NCI-H345 treated with DMSO at 0.1 percent for 48 hours (cell line): ENCODE measurements at regions not wholly inside any gene's neighbourhood (a gene's known extent, or its start where the extent isn't known, plus 50 kb on each side); places are given as distances from the start of the nearest gene placed in this dataset.
"Not testable (repeated sequence)": the region's sequence is repeated elsewhere in the genome, so short reads cannot be mapped to it uniquely, and the experiment has no call there.

Experiments used
- DNase-seq: peaks from one replicate; lab custom pipeline; 2025; ENCODE audit not compliant: unreplicated experiment; lab: John Stamatoyannopoulos, UW

DNA sequence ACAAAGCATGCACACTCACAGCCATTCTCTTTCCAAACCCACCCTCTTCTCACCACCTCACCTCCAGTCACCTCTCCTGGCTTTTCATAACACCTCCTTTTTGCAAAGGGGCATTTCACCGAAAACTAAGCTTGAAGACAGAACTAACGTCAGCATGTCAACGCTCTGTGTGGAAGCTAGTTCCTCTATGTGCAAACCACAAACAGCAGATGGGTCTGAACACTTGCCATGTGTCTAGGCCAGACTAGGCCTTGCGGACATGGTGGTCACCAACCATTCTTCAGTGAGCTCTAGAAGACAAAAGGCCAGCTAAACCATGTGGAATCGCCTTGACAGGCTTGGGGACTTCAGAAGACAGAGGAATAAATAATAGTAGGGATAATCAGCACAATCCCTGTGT lies 148.5 kb downstream of the TXNL1 start:
- DNase-seq: no peak

DNA sequence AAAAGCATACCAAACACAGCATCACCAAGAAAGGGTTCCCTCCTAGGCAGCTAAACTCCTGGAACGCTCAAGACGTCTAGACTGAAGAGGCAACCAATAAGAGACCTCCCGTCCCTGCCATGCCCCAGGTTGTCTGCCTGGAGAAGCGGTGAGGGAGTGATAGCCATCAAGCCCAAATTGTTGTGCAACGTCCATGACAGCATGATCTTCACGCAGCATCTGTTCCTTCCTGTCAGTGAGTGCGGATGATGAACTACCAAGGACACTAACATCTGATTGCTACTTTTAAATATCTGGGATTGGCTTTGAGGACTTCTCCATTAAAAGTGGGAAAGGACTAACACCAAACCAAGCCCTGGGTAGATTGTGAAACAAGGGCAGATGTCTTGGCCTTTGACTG lies 149.7 kb downstream of the TXNL1 start:
- no peak for DNase-seq

DNA sequence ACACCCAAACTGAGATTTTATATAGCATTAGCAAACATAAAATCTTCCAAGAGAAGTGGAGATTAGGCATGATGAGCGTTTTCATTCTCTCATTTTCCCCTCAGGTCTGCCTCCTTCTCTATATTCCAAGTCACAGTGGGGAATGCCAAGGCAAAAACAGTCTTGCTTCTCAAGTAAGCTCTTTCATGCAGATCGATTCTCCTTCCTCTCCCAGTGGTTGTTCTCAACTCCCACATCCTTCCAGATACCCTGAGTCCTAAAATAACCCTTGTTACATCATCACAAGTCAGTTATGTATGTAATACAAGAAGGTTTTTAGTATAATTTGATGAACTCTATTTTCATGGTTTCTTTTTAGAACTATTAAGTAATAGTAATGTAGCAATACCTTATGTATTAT lies 150.6 kb downstream of the TXNL1 start:
- no peak for DNase-seq

DNA sequence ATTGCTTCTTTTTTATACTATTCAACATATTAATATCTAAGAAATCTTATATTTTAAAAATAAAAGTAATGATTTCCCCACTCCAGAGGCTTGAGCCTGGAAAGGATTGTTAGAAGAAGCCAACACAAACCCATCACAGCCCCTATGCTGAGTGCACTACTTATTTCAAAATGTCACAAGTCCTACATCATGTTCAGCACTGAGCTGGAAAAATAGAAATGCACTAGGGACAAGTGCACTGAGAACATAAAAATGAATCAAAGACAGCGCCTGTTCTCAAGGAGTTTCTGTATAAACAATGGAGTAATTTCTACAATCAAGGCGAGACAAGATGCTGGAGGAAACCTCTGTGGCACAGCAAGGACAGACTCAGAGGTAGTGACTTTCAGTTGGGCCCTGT lies 155.0 kb downstream of the TXNL1 start:
- no peak for DNase-seq

DNA sequence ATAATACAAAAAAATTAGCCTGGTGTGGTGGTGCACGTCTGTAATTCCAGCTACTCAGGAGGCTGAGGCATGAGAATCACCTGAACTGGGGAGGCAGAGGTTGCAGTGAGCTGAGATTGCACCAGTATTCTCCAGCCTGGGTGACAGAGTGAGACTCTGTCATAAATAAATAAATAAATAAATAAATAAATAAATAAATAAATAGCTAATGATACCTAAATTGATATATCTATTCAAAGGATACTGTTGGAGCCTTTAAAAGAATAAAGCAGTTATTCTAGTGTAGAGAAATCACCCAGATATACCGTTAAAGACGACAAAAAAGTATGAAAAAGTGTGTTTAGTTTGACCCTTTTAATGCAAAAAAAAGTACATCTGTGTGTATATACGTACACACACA lies 155.6 kb downstream of the TXNL1 start:
- not testable (repeated sequence) for DNase-seq

DNA sequence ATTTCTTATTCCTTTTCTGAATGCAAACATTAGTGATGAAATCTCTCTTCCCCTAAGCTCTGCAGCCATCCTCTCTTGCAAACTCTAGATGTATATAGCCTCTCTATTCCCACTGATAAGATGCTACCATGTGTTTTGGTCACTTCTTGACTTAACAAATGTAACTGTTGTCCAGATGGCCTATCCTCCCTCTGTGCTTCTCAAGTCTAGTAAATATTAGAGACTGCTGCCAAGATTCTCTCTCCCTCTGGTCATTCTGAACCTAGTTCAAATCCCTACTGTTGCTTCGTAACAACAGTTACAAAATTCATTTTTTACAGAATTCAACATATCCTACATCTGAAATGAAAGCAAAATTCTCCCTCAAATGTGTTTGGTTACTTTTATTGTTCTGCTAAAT lies 156.6 kb downstream of the TXNL1 start:
- no peak for DNase-seq

DNA sequence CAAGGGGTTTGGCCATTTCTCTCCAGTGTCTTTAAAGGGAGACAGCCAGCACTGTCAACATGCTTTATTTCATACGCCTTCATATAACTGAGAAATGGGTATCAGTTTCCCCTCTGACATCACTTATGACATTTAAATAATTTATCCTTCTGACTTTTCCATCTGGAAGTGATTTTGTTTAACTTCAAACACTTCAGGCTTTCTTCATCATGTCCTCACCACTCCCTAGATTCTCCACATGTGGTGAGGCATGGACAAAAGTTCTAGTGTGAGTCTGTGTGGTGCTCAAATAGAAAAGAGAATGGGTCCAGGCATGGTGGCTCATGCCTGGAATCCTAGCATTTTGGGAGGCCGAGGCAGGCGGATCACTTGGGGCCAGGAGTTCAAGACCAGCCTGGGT lies 158.6 kb downstream of the TXNL1 start:
- no peak for DNase-seq

DNA sequence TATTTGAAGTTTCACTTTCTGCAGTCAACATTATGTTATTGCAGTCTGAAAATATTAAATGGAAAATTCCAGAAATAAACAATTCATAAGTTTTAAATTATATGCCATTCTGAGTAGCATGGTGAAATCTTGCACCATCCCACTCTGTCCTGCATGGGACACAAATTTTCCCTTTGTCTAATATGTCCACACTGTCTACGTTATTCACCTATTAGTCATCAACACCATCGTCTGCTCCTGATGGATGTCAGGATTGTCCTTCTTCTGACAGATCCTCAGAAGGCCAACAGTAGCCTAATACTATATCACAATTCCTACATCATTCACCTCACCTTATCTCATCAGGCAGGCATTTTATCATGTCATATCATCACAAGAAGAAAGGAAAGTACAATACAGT lies 163.1 kb downstream of the TXNL1 start:
- no peak for DNase-seq

DNA sequence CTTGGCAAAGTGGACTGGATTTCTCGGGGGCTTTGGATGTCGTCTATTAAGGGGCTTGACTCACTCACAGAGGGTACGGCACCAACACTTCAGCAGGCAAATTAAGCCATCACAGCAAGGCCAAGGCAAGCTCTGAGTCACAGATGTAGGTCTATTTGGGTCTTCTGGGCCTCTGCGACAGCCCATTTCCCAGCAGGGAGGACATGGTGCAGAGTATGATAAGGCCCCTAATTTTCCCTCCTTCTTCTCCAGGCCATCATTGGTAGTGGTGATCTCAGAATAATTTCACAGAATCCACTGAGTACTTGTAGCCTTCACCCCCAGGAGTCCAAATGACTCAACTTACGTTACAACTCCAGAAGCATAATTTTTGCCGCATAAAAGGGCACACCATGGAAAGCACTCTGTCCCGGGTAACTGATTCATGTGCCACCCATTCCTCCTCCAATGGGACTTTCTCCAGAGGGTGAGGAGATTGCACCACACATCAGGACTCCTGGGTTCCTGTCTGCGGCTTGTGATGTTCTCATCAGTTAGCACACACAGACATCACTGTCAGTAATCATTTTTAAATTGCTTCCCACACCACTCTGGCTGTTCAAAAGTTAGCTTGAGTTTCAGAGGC lies 164.9 kb downstream of the TXNL1 start:
- DNase-seq: no peak

DNA sequence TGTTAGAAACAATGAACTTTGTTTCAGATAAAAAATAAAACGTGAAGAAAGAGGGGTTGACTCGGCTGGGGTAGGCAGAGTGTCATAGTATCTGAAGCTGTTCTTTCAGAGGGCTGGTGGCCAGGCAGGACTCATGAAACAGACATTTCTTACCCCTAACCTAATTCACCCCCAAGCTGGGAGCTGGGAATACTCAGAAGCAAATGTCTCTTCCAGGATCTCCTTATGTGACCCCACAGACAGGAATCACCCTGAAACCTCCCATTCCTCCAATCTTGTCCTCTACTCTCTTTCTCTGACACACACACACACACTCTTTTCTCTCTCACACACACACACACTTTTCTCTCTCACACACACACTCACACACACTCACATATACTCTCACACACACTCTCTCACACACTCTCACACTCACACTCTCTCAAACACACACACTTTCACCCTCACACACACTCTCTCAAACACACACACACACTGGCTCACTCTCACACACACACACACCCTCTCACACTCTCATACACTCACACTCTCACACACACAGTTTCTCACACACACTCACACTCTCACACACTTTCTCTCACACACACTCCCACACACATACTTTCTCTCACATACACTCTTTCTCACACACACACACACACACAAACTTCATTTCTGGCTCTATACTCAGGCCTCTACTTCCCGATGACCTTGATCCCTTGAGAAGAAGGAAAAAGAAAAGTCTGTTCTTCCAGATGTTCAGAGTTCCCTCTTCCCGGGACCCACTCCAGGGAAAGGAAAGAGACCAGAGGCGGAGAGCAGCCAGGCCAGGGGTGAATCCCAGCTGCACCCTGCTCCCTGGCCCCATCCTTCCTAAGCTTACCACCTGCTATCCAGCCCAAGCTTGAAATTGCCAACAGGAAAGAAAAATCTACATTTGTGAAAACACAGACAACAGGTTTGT lies 167.7 kb downstream of the TXNL1 start:
- DNase-seq: no peak

DNA sequence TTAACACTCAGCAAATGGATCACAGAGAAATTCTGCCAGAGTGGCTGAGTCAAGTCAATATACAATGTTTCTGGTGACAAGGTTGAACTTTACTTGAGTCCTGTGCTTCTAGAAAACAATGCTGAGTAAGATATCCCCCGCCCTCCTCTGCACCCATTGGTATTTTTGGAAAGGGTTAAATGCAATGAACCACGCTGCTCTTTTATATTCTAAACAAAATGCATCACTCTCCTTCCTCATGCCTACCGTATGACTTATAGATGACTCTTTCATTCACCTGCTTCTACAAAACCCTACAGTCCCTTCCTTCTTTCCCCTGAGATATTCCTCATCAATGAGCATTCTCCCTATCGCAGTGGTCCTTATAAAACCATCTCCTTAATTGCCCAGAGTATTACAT lies 168.8 kb downstream of the TXNL1 start:
- no peak for DNase-seq

DNA sequence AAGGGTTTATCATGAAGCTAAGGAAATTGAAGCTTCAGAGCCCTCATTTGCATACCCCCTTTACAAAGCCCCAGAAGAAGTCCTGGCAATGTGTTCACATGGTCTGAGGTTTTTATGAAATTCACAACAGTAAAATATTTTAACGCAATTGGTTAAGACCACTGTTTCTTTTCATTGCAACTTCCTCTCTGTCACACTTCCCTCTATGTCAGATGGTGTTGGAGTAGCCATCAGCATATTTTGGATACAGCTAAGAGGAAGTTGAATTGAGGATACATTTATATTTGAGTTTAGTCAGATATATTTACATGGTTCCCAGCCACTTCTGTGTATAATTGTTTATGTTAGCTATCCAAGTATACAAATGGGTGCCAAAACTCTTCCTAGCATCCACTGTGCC lies 170.0 kb downstream of the TXNL1 start:
- DNase-seq: no peak

DNA sequence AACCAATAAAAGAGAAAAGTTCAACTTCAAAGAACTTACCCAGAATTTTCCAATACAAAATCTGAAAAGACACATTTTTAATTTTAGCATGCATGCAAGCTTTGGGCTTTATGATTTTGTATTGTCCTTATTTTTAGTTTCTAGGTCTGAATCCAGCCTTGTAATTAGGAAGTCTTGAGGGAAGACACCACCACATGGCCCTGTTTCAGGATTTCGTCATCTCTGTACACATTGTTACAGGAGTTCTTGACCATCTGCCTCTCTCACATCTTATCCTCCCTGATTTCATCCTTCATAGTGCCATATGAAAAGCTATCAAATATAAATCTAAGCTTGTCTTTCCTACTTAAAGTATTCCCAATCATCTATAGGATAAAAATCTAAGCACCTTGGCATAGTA lies 176.1 kb downstream of the TXNL1 start:
- DNase-seq: no peak

DNA sequence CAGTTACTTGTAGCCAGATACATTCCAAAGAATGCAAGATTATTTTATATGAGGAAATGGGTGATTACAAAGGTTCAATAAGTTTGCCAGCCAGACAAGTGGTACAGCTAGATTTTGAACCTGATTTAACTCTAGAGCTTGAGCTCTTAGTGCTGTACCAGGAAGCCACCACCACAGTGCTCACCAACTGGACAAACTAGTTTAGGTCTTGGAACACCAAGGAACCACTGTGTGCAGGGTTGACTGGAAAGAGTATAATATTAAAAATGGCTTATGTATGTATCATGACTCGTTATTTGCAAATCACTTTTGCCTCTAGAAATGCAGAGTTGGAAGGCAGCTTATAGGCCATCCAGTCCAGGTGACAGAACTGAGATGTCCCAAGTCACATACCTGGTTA lies 177.2 kb downstream of the TXNL1 start:
- DNase-seq: no peak

DNA sequence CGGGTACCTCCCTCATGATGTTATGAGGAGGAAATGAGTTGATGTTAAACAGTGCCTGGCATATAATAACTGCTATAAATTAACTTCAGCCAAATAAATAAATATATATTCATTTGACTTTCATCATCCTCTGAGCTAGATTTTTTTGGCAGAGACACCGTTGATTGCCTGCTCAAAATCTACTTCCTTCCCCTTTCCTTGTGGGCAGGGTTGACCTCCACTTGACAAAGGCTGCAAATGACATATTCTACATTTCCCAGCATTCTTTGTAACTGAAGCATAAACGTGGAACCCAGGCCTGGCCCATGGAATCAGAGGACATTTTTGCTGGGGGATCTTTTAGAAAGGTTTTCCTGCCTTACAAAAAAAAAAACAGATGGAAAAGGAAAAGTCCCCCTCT lies 177.8 kb downstream of the TXNL1 start:
- no peak for DNase-seq

DNA sequence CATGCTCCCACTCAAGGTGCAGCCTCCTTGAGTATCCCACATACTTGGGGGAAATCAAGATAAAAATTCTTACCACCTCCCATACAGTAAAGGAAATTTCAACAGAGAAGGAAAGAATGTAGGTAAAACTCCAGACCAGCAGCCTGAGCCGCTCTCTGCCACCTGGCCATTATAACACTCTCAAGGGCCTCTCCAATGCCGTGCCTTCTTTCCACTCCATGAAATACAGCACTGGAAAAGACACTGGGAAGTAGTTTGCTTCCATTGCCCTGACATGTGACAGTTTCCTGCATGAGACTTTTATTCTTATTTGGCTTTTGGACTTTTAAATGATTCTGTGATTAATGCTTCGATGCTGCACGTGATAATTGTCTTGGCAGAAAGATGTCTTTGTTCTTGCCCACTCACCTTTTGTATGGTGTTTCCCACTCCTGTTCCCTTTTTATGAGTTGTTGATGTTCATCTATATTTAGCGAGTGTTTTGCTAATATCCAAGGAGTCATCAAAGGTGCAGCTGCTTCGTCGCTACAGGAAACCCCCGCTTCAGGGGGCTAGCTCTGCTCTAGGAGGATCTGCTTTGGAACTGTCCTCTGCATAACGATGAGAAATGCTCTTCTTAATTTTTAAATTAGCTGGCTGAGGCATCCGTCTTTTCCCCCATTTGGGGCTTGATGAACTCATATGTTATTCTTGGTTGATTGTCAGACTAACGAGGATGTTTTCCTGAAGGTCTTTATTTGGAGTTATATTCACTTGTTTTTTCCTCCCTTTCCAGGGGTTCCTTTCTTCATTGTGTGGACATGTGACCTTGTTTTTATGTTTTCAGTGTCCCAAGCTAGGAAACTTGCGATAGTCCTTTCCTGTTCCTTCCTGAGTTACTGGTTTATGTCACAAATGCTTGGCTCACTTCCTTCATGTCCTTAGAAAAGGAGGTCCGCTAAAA lies 179.4 kb downstream of the TXNL1 start:
- no peak for DNase-seq

DNA sequence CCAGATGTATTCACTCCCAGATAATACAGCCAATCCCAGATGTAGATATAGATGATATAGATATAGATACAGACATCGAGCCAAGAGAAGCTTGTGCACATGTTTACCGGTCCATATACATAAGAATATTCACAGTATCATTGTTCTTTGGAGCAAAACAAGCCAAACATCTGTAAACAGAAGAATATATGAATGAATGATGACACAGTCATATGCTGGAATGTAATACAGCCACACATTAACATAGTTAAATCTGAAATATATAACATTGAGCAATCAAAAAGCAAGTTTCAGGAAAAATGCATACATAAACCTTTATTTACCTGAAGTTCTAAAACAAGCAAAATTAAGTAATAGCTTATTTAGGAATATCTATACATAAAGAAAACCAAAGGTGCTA lies 182.5 kb downstream of the TXNL1 start:
- no peak for DNase-seq

DNA sequence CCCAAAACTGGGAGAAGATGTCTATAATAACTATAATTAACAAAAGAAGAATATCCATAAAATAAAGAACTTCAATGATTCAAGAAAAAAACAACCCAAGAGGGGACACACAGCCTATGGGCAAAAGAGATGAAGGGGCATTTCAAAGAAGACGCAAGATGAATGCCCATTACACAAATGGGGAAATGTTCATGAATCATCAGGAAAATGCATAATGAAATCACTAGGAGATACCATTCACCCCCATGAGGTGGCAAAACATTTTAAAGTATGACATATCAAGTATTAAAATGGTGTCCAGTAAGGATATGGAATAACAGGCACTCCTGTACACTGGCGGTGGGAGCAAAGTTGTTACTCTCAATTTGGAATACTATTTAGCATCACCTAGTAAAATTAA lies 183.3 kb downstream of the TXNL1 start:
- DNase-seq: no peak

DNA sequence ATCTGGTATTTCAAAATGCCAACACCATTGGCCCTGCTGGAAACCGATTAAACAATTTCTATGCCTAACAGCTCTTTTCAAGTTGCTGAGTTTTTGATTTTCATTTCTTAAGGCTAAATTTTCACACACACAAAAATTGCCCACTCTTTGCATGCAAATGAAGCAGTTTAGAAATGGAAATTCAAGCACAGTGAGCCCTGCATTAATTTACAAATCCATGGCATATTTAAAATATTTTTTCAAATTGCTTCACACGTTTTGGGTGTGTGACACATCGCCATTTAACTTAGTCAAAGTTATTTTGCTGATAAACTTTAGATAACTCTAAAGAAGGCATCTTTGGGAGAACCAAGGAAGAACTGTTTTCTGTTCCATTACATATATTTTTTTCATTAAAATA lies 184.8 kb downstream of the TXNL1 start:
- DNase-seq: no peak

DNA sequence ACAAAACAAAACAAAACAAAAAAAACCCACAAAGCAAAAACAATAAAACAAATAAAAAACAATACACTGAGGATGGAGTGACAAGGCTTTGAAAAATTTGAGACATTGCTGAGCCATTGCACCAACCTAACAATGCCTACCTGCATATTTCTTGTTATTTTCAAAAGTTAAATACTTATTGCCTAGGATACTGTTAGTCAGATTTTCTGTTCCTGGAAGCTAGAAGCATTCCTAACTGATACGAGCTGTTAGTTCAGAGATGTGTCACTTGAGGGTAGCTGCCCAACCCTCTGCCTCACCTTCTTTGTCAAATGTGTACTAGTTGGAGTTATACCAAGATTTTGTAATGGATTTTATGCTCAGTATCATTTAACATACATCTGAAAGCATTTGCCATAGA lies 187.2 kb downstream of the TXNL1 start:
- DNase-seq: no peak

DNA sequence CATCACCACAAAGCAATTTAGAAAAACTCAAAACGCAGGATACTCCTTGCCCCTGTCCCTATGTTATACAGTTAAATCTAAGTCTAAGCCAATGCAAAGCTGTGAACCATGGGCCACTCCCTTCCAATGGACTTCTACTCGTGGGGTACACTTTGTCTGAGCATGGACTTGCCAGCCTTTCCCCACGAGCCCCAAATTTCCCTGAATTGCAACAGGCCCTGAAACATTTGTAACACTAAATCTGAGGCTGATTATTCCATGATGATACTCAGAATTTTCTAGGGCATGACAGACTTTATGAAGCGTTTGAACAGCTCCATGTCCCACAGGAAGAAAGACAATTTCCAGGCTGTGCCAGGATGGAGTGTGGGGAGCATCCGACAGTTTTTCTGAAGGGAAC lies 189.6 kb downstream of the TXNL1 start:
- DNase-seq: no peak

DNA sequence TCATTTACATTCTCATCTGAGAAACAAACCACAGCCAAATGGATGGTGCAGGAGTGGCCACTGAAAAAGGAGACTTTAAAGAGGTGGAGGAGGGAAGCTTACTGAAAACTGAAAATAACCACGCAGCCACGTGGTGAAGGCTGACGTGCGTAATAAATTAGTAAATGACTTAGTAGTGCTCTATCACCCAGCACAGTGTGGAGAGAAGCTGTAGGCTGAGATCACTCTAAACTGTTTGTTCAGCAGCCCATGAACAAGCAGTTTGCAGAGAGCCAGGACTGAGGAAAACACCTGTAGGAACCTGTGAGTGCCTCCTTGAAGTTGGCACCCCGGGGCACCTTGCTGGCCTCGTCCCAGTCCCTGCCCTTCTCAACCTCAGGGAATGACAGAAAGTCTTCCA lies 193.0 kb downstream of the TXNL1 start:
- no peak for DNase-seq
